GM23248 (cell line): ENCODE measurements at regions not wholly inside any gene's neighbourhood (a gene's known extent, or its start where the extent isn't known, plus 50 kb on each side); places are given as distances from the start of the nearest gene placed in this dataset.

Source experiments
- DNase-seq: peaks from one replicate; pipeline ENCODE4 v3.0.0-alpha.2; 2015
- H2AFZ ChIP-seq: fragments of 200-600 bp; sonication (generic); 2 replicates; pipeline ENCODE4 v1.6.1; 2016; ENCODE audit warnings: antibody characterized with exemption
- H3F3A ChIP-seq: fragments of 200-600 bp; sonication (generic); 2 replicates; pipeline ENCODE4 v1.6.1; 2016; ENCODE audit warnings: mild to moderate bottlenecking, antibody characterized with exemption, mixed run types; ENCODE audit not compliant: insufficient read depth
- H3K27ac ChIP-seq: fragments of 200-600 bp; sonication (generic); 2 replicates; pipeline ENCODE4 v1.5.1; 2016; ENCODE audit warnings: mild to moderate bottlenecking
- H3K27me3 ChIP-seq: fragments of 200-600 bp; sonication (generic); replicated peaks from 2 replicates; pipeline ENCODE4 v1.6.1; 2016; ENCODE audit warnings: mild to moderate bottlenecking; ENCODE audit not compliant: insufficient read depth
- H3K36me3 ChIP-seq: fragments of 200-600 bp; sonication (generic); 2 replicates; pipeline ENCODE4 v1.6.1; 2016; ENCODE audit warnings: low read depth, mild to moderate bottlenecking
- H3K4me1 ChIP-seq: fragments of 200-600 bp; sonication (generic); 2 replicates; pipeline ENCODE4 v1.6.1; 2016; ENCODE audit warnings: mild to moderate bottlenecking; ENCODE audit not compliant: insufficient read depth
- H3K4me2 ChIP-seq: fragments of 200-600 bp; sonication (generic); one replicate; pipeline ENCODE4 v1.6.1; 2016; ENCODE audit warnings: mild to moderate bottlenecking; ENCODE audit not compliant: unreplicated experiment
- H3K4me3 ChIP-seq: fragments of 200-600 bp; sonication (generic); 2 replicates; pipeline ENCODE4 v1.5.1; 2016; ENCODE audit warnings: mild to moderate bottlenecking
- H3K79me2 ChIP-seq: fragments of 200-600 bp; sonication (generic); 2 replicates; pipeline ENCODE4 v1.6.1; 2016; ENCODE audit warnings: mild to moderate bottlenecking; ENCODE audit not compliant: insufficient read depth
- H3K9ac ChIP-seq: fragments of 200-600 bp; sonication (generic); 2 replicates; pipeline ENCODE4 v1.6.1; 2016; ENCODE audit warnings: mild to moderate bottlenecking
- H3K9me2 ChIP-seq: fragments of 200-600 bp; sonication (generic); 2 replicates; pipeline ENCODE4 v1.6.1; 2016; ENCODE audit warnings: mixed run types, mild to moderate bottlenecking, moderate library complexity; ENCODE audit not compliant: insufficient read depth
- H3K9me3 ChIP-seq: fragments of 200-600 bp; sonication (generic); one replicate; pipeline ENCODE4 v1.6.1; 2017; ENCODE audit warnings: low read depth
- H4K20me1 ChIP-seq: fragments of 200-600 bp; sonication (generic); 2 replicates; pipeline ENCODE4 v1.6.0; 2016; ENCODE audit not compliant: insufficient read depth
- EZH2 ChIP-seq: fragments of 200-600 bp; sonication (generic); IDR thresholded peaks from 2 replicates; pipeline ENCODE4 v1.6.1; 2018; ENCODE audit warnings: antibody characterized with exemption, mild to moderate bottlenecking; ENCODE audit not compliant: insufficient read depth, poor library complexity, severe bottlenecking
- EZH2phosphoT487 ChIP-seq: fragments of 200-600 bp; sonication (generic); IDR thresholded peaks from 2 replicates; pipeline ENCODE4 v1.6.1; 2018; ENCODE audit warnings: antibody characterized with exemption, moderate library complexity, mild to moderate bottlenecking, low read depth; ENCODE audit not compliant: insufficient read depth
- WGBS, 2 experiments: methylation state at CpG; one replicate each; pipeline ENCODE4 v1.1.6; 2015 to 2017; ENCODE audit warnings: low lambda C conversion rate in 2 of 2, low coverage in 1 of 2; ENCODE audit errors: missing lambda C conversion rate in 2 of 2; 5-methylcytosine and 5-hydroxymethylcytosine counted together
- in situ Hi-C: fragments of 300-500 bp; cut with MboI; formaldehyde crosslinking; loops from 2 replicates; pipeline ENCODE4 v1.15.0; 2020

DNA sequence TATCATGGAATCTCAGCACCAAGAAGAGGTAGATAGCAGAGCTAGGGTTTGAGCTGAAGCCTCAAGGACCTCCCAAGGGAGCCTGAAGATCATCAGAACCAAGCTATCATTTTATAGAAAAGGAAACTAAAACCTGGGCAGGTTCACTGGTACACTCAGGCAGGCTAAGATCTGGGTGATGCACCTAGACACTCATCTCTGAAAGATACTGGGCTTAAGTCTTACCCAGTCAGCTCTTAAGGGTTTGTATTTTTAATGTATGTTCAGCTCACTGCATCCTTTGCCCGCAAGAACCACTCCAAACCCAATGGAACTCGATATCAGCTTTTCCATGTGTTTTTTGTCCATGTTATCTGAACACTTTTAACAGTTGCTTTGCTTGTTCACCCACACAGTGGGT is 78.0 kb upstream of the SLC22A16 start:
- no peaks in the 10 kb centered on the region for H3K9me2 ChIP-seq
- H4K20me1 ChIP-seq: no peaks in the 10 kb centered on the region
- no peaks in the 10 kb centered on the region for H3K79me2 ChIP-seq

DNA sequence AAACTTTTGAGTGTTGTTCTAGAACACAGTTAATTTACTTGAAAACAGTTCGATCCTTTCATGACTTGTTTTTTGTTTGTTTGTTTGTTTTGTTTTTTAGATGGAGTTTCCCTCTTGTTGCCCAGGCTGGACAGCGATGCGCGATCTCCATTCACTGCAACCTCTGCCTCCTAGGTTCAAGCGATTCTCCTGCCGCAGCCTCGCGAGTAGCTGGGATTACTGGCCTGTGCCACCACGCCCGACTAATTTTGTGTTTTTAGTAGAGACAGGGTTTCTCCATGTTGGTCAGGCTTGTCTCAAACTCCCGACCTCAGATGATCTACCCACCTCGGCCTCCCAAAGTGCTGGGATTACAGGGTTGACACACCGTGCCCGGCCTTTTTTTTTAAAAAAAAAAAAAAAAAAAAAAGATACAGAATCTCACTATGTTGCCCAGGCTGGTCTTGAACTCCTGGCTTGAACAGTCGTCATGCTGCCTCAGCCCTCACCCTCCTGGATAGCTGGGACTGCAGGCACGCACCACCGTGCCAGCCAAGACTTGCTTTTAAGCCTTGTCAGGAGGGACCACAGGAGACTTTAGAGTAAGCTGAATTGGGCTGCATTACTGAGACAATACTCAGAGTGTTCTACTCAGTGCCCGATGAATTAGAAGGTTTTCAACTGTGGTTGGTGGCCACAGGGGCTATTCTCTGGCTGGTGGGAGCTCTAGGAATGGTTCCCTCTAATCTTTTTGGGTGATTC is 76.7 kb upstream of the SLC22A16 start:
- WGBS, 2 experiments: 76 to 79% methylated on average over 17 to 18 of the region's 18 CpGs

More for the DNA sequence above, 78.0 kb upstream of the SLC22A16 start:
- 88 to 93% methylated on average over 2 of the region's 2 CpGs for WGBS, 2 experiments
- no peak overlapping the region for H3K4me2 ChIP-seq
- H3K36me3 ChIP-seq: no peaks in the 10 kb centered on the region
- TF ChIP-seq EZH2 (no peak), EZH2phosphoT487 (no peak)
- no peak for DNase-seq
- no peak overlapping the region for H2AFZ ChIP-seq
- H3K27ac ChIP-seq: no peak overlapping the region
- no peaks in the 10 kb centered on the region for H3K4me1 ChIP-seq
- in situ Hi-C loops: no loop called here
- H3K9me3 ChIP-seq: peaks cover 4% of the 10 kb centered on the region
- H3K4me3 ChIP-seq: no peak overlapping the region
- 0 out of 2 replicates have a peak, but pooled peaks cover 6% of the 10 kb centered on the region for H3K27me3 ChIP-seq
- no peak overlapping the region for H3K9ac ChIP-seq
- H3F3A ChIP-seq: no peaks in the 10 kb centered on the region

GRCh38 chr6:110552076-110552475 is 75.7 kb upstream of the SLC22A16 start:
- Histone ChIP-seq H2AFZ (no peak overlapping the region), H3K27me3 (0 out of 2 replicates have a peak, but pooled peaks cover 6% of the 10 kb centered on the region), H3K4me3 (no peak overlapping the region), H3K9me3 (peaks cover 4% of the 10 kb centered on the region), H4K20me1 (no peaks in the 10 kb centered on the region), H3K4me1 (peaks cover 13% of the 10 kb centered on the region), H3F3A (peaks cover 13% of the 10 kb centered on the region; the same call in 1 of the 2 replicates), H3K9ac (no peak overlapping the region), H3K36me3 (no peaks in the 10 kb centered on the region), H3K79me2 (no peaks in the 10 kb centered on the region), H3K4me2 (no peak overlapping the region), H3K9me2 (no peaks in the 10 kb centered on the region), H3K27ac (no peak overlapping the region)
- TF ChIP-seq EZH2: no peak
- TF ChIP-seq EZH2phosphoT487: no peak
- no peak for DNase-seq
- in situ Hi-C loops: no loop called here

More for the DNA sequence above, 76.7 kb upstream of the SLC22A16 start:
- Histone ChIP-seq H3K27me3 (0 out of 2 replicates have a peak, but pooled peaks cover 6% of the 10 kb centered on the region), H3K27ac (no peak overlapping the region), H2AFZ (no peak overlapping the region), H3K4me1 (peaks cover 3% of the 10 kb centered on the region), H3F3A (peaks cover 3% of the 10 kb centered on the region; the same call in 1 of the 2 replicates), H3K9me2 (no peaks in the 10 kb centered on the region), H3K36me3 (no peaks in the 10 kb centered on the region), H3K4me2 (no peak overlapping the region), H3K79me2 (no peaks in the 10 kb centered on the region), H3K4me3 (no peak overlapping the region), H3K9me3 (peaks cover 4% of the 10 kb centered on the region), H3K9ac (no peak overlapping the region), H4K20me1 (no peaks in the 10 kb centered on the region)
- no peak for DNase-seq
- TF ChIP-seq EZH2phosphoT487: no peak
- TF ChIP-seq EZH2: no peak
- in situ Hi-C loops: no loop called here

GRCh38 chr6:110551088-110551487 is 74.7 kb upstream of the SLC22A16 start:
- Histone ChIP-seq H3K27ac (no peak overlapping the region), H3K9ac (no peak overlapping the region), H3K4me1 (peaks cover 18% of the 10 kb centered on the region), H3K4me2 (no peak overlapping the region), H3K36me3 (no peaks in the 10 kb centered on the region), H3K4me3 (no peak overlapping the region), H4K20me1 (no peaks in the 10 kb centered on the region), H2AFZ (no peak overlapping the region), H3K27me3 (0 out of 2 replicates have a peak, but pooled peaks cover 1% of the 10 kb centered on the region), H3K9me2 (no peaks in the 10 kb centered on the region), H3K9me3 (peaks cover 4% of the 10 kb centered on the region), H3F3A (peaks cover 15% of the 10 kb centered on the region; the same call in 1 of the 2 replicates), H3K79me2 (no peaks in the 10 kb centered on the region)
- DNase-seq: no peak
- 90% methylated on average over 11 of the region's 11 CpGs for WGBS, 2 experiments
- in situ Hi-C loops: no loop called here
- TF ChIP-seq EZH2phosphoT487 (no peak), EZH2 (no peak)
